ENCODE measurements at regions not wholly inside any gene's neighbourhood (a gene's known extent, or its start where the extent isn't known, plus 50 kb on each side); places are given as distances from the start of the nearest gene placed in this dataset.
"Not testable (repeated sequence)": the region's sequence is repeated elsewhere in the genome, so short reads cannot be mapped to it uniquely, and the experiment has no call there.

DNA sequence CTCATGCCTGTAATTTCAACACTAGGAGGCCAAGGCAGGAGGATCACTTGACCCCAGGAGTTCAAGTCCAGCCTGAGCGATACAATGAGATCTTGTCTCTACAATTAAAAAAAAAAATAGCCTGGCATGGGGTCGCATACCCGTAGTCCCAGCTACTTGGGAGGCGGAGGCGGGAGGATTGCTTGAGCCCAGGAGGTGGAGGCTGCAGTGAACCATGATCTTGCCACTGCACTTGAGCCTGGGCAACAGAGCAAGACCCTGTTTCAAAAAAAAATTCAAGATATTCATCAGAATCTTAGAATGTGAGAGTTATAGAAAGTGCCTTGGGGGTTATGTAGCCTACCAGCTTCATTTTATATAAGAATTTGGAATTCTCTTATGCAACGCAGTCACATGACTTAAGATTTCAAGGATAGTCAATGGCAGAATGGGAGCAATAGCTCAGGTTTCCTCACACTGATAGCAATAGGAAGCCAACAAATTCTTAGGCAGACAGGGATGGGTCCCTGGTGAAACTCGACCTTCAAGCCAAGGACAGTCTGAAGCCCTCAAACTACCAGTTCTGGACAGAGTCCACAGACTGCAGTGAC lies 462.5 kb downstream of the SETD4 start:
- no peak overlapping the region for H3K4me3 ChIP-seq (ENCODE audit: low read depth, low read length)
- in situ Hi-C loops (cut with HindIII; ENCODE audit: low sequenced_read_pairs): no loop called here
- TF ChIP-seq, protein P1, sequence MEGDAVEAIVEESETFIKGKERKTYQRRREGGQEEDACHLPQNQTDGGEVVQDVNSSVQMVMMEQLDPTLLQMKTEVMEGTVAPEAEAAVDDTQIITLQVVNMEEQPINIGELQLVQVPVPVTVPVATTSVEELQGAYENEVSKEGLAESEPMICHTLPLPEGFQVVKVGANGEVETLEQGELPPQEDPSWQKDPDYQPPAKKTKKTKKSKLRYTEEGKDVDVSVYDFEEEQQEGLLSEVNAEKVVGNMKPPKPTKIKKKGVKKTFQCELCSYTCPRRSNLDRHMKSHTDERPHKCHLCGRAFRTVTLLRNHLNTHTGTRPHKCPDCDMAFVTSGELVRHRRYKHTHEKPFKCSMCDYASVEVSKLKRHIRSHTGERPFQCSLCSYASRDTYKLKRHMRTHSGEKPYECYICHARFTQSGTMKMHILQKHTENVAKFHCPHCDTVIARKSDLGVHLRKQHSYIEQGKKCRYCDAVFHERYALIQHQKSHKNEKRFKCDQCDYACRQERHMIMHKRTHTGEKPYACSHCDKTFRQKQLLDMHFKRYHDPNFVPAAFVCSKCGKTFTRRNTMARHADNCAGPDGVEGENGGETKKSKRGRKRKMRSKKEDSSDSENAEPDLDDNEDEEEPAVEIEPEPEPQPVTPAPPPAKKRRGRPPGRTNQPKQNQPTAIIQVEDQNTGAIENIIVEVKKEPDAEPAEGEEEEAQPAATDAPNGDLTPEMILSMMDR (IDR thresholded peaks at IDR 0.05; ENCODE audit: low read depth, low read length, missing control alignments): no peak
- DNase-seq (ENCODE audit: low read depth): no peak

DNA sequence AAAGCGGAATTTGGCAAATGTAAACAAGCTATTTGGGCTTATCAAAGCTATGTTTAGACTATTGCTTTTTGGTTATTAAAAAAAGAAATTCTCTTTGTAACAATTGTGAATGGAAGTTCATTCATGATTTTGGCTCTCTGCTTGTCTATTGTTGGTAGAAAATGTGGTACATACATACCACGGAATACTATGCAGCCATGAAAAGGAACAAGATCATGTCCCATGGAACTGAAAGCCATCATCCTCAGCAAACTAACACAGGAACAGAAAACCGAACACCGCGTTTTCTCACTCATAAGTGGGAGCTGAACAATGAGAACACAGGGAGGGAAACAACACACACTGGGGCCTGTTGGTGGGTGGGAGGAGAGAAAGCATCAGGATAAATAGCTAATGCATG lies 465.4 kb downstream of the SETD4 start:
- in situ Hi-C loops (cut with HindIII; ENCODE audit: low sequenced_read_pairs): no loop called here
- no peak overlapping the region for H3K4me3 ChIP-seq (ENCODE audit: low read depth, low read length)
- TF ChIP-seq, protein P1 (IDR thresholded peaks at IDR 0.05; ENCODE audit: low read depth, low read length, missing control alignments): no peak
- DNase-seq (ENCODE audit: low read depth): no peak

DNA sequence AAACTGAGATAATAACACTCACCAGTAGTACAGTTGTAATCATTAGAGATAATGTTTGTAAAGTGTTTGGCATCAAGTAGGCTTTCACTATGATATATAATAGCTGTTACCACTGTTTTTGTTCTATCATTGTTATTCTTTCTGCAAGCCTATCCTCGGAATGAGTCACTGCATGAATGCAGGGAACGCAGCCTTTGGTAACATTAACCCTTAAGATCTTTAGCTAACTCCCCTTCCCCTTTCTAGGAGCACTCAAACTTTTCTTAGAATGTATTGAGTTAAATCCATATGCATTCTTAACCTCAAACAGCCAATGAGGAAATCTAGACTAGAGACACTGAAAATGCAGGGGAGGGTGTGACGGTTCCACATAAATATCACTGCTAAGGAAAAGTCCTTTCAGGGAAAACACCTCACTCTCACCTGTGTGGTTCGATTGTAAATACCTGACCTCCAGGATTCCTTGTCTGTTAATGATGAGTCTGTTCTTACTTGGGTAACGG lies 467.3 kb downstream of the SETD4 start:
- DNase-seq (ENCODE audit: low read depth): peak; percentile 42
- H3K4me3 ChIP-seq (ENCODE audit: low read depth, low read length): no peak overlapping the region
- TF ChIP-seq, protein P1 (IDR thresholded peaks at IDR 0.05; ENCODE audit: low read depth, low read length, missing control alignments): no peak
- in situ Hi-C loops (cut with HindIII; ENCODE audit: low sequenced_read_pairs): no loop called here

DNA sequence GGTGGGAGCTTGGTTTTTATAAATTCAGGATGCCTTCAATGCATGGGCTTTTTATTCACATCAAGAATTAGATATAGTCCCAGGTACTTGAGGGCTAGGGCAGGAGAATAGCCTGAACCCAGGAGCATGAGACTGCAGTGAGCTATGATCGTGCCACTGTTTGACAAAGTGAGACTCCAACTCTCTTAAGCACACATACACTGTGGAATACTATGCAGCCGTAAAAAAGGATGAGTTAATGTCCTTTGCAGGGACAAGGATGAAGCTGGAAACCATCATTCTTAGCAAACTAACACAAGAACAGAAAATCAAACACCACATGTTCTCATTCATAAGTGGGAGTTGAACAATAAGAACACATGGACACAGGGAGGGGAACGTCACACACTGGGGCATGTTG lies 470.0 kb downstream of the SETD4 start:
- in situ Hi-C loops (cut with HindIII; ENCODE audit: low sequenced_read_pairs); H3K4me3 ChIP-seq (ENCODE audit: low read depth, low read length); DNase-seq (ENCODE audit: low read depth): not testable (repeated sequence)

DNA sequence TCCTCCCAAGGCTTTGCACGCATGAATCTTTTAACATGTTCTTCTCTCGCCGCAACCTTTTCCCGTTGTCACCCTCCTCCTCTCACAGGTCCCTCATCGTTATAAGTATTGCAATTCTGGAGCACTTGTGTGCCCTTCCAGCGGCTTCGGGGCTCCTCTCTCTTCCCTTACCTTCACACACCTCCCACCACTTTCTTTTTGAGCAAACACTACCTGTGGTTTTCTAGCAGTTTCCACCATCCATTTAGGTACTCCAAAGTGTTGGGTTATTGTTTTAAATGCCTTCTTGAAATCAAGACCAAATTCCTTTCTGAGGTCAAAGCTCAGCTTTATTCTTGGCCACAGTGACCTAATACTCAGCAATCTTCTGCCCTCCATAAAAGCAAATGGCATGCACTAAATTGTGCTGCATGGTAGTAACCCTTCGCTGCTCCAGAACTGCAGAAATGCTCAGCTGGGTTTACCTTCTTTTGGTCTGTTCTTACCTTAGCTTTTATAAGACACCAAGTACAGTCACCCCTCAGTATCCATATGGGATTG lies 472.4 kb downstream of the SETD4 start:
- no peak overlapping the region for H3K4me3 ChIP-seq (ENCODE audit: low read depth, low read length)
- no peak for DNase-seq (ENCODE audit: low read depth)
- in situ Hi-C loops (cut with HindIII; ENCODE audit: low sequenced_read_pairs): no loop called here
- TF ChIP-seq, protein P1 (IDR thresholded peaks at IDR 0.05; ENCODE audit: low read depth, low read length, missing control alignments): no peak

DNA sequence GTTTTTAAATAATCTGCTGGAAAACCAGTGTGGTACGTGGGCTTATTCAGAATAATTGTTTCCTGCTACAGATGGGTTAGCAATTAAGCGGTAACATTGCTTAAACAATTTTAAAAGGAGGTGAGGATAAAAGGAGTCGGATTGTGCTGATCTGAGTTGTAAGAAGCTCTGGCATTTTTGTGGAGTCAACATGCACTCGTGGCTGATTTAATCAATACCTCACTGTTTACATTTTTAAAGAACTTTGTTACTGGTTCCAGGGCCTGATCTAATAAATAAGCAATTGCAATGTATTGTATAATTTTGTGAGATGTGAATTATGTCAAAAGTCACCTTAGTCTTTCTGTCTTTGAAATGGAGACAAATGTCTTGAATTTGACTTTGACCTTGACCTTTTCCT lies 474.0 kb downstream of the SETD4 start:
- no peak for DNase-seq (ENCODE audit: low read depth)
- no peak overlapping the region for H3K4me3 ChIP-seq (ENCODE audit: low read depth, low read length)
- TF ChIP-seq, protein P1 (IDR thresholded peaks at IDR 0.05; ENCODE audit: low read depth, low read length, missing control alignments): no peak
- in situ Hi-C loops (cut with HindIII; ENCODE audit: low sequenced_read_pairs): no loop called here

DNA sequence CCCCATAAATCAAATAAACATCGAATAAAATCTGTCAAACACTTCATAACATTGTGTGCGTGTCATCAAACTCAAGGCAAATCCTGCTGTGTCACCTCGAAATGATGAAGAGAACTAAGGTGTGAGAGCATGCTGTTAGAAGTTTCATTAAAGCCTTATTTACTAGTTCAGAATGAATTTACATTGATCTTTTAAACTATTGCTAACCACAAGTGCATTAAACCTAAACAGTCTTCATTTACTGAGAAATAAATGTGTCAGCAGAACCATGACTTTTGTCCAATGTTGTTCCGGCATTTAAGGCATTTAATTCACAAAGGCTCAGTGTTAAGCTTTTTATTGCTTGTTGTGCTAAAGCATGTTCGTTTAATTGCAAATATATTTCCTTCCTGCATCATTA lies 474.4 kb downstream of the SETD4 start:
- TF ChIP-seq, protein P1 (IDR thresholded peaks at IDR 0.05; ENCODE audit: low read depth, low read length, missing control alignments): no peak
- in situ Hi-C loops (cut with HindIII; ENCODE audit: low sequenced_read_pairs): no loop called here
- DNase-seq (ENCODE audit: low read depth): no peak
- no peak overlapping the region for H3K4me3 ChIP-seq (ENCODE audit: low read depth, low read length)
